Gastroesophageal sphincter (tissue), 4 donors: ENCODE measurements at regions not wholly inside any gene's neighbourhood (a gene's known extent, or its start where the extent isn't known, plus 50 kb on each side); places are given as distances from the start of the nearest gene placed in this dataset.

Source experiments
- ATAC-seq: fragments of 150-250 bp; one replicate; pipeline ENCODE4 v1.9.1; 2016; ENCODE audit warnings: mild to moderate bottlenecking, moderate library complexity
- H3K27ac ChIP-seq, 4 donors: fragments of 200-600 bp; sonication (generic) in 3 of 4; 1 replicate in 3 of 4; 2 replicates in 1 of 4; pipeline ENCODE4 v1.5.1; 2016 to 2019
- H3K27me3 ChIP-seq: fragments of 200-600 bp; sonication (generic); one replicate; pipeline ENCODE4 v1.5.1; 2019
- H3K36me3 ChIP-seq, 2 donors: fragments of 200-600 bp; sonication (generic); one replicate each; pipeline ENCODE4 v1.5.1; 2019; ENCODE audit warnings: control low read depth in 1 of 2
- H3K4me1 ChIP-seq, 3 donors: fragments of 200-600 bp; sonication (generic); 1 replicate in 2 of 3; 2 replicates in 1 of 3; pipeline ENCODE4 v1.5.1; 2016 to 2019; ENCODE audit warnings: control low read depth in 2 of 3
- H3K4me3 ChIP-seq, 2 donors: fragments of 200-600 bp; sonication (generic); one replicate each; pipeline ENCODE4 v1.5.1; 2019; ENCODE audit warnings: mild to moderate bottlenecking in 1 of 2, moderate library complexity in 1 of 2
- H3K9me3 ChIP-seq, 3 donors: fragments of 200-600 bp; sonication (generic); one replicate each; pipeline ENCODE4 v1.5.1; 2017 to 2019; ENCODE audit warnings: control low read depth in 2 of 3
- CTCF ChIP-seq, 4 experiments: fragments of 200-600 bp in 2 of 4; fragments of 450-650 bp in 2 of 4; sonication (generic) in 1 of 4; IDR thresholded peaks; one replicate each; pipeline ENCODE4 v1.5.1; 2017 to 2019; ENCODE audit warnings: antibody characterized with exemption in 4 of 4, mild to moderate bottlenecking in 2 of 4, moderate library complexity in 2 of 4
- EP300 ChIP-seq: sonication (generic); formaldehyde crosslinking; IDR thresholded peaks from one replicate; pipeline ENCODE4 v1.6.1; 2017; ENCODE audit warnings: antibody characterized with exemption, mild to moderate bottlenecking
- POLR2A ChIP-seq, 2 donors: fragments of 450-650 bp; IDR thresholded peaks; one replicate each; pipeline ENCODE4 v1.6.1; 2017; ENCODE audit warnings: antibody characterized with exemption in 2 of 2, mild to moderate bottlenecking in 2 of 2, moderate library complexity in 1 of 2
- POLR2AphosphoS5 ChIP-seq: sonication (generic); formaldehyde crosslinking; IDR thresholded peaks from one replicate; pipeline ENCODE4 v1.6.1; 2017; ENCODE audit warnings: antibody characterized with exemption
- WGBS, 2 donors: methylation state at CpG; one replicate each; pipeline ENCODE4 v1.1.5; 2018; ENCODE audit warnings: low coverage in 1 of 2; 5-methylcytosine and 5-hydroxymethylcytosine counted together

DNA sequence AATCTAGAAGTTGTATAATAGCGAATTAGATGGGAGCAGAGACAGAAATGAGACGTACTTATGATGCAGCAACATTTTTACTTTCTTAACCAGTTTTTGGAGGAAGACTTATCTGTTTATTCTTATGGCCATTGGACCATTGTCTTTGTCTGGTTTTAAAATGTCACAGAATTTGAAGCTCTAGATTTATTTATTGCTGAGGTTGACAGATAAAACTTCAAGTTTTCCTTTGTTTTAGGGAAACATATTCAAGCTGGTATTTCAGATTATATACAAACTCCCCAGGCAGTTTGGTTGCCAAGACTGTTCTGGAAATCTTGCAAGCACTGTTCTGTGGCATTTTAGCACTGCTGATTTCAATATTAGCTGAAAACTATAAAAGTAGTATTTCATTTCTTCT, 1021.7 kb downstream of the GALC start:
- no peak for ATAC-seq
- H3K4me3 ChIP-seq = no peak overlapping the region
- peaks cover 0 to 24% (median 0%) of the 10 kb centered on the region in 3 donors for H3K9me3 ChIP-seq
- H3K27ac ChIP-seq = no peak overlapping the region
- H3K36me3 ChIP-seq = no peaks in the 10 kb centered on the region
- no peaks in the 10 kb centered on the region for H3K4me1 ChIP-seq
- WGBS, 2 donors = 73 to 94% methylated on average over 2 of the region's 2 CpGs
- no peaks in the 10 kb centered on the region for H3K27me3 ChIP-seq
- no peak for TF ChIP-seq POLR2AphosphoS5
- no peak for TF ChIP-seq EP300
- no peak for TF ChIP-seq CTCF (IDR thresholded peaks at IDR 0.05)
- TF ChIP-seq POLR2A (IDR thresholded peaks at IDR 0.05) = no peak

- H3K4me1 ChIP-seq = no peaks in the 10 kb centered on the region
- peaks cover 0 to 21% (median 0%) of the 10 kb centered on the region in 3 donors for H3K9me3 ChIP-seq
- ATAC-seq = no peak
- H3K27ac ChIP-seq = no peak overlapping the region
- H3K36me3 ChIP-seq = no peaks in the 10 kb centered on the region
- TF ChIP-seq EP300 = no peak
- no peak for TF ChIP-seq CTCF (IDR thresholded peaks at IDR 0.05)
- TF ChIP-seq POLR2A (IDR thresholded peaks at IDR 0.05) = no peak
- no peak for TF ChIP-seq POLR2AphosphoS5
- no peaks in the 10 kb centered on the region for H3K27me3 ChIP-seq
- no peak overlapping the region for H3K4me3 ChIP-seq
- 53 to 78% methylated on average over 2 of the region's 2 CpGs for WGBS, 2 donors
These were observed 1031.8 kb downstream of the GALC start for GRCh38 chr14:86961106-86961716.

DNA sequence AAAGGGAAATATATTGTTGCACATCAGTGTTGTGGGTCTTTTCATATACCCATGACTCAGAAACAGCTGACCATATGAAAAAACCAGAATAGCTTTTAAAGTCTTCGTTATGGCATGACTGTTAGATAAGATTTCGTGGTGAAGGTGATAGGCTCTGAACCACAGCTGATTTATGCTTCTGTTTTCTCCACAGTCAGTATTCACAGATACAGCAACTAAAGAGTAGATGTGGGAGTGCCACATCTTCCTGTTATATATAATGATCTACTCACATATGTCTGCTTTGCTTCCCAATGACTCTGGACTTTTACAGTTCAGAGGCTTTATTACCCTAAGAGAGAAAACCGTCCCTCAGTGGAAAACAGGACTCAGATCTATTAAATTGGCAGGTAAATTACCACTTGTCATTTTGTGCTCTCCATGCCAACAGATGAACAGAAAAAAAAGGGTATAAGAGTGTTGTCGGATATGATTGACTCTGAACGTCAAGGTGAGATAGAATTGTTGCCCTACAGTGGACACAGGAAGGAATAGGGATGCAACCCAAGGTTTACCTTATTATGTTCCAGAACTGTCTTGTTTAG, 1037.1 kb downstream of the GALC start:
- Histone ChIP-seq H3K27ac (no peak overlapping the region), H3K27me3 (no peaks in the 10 kb centered on the region), H3K9me3 (no peaks in the 10 kb centered on the region), H3K36me3 (no peaks in the 10 kb centered on the region), H3K4me3 (no peak overlapping the region), H3K4me1 (no peaks in the 10 kb centered on the region)
- TF ChIP-seq POLR2A (IDR thresholded peaks at IDR 0.05) (no peak), CTCF (IDR thresholded peaks at IDR 0.05) (no peak), EP300 (no peak), POLR2AphosphoS5 (no peak)
- no peak for ATAC-seq
- WGBS, 2 donors = 66 to 92% methylated on average over 3 to 5 of the region's 5 CpGs

DNA sequence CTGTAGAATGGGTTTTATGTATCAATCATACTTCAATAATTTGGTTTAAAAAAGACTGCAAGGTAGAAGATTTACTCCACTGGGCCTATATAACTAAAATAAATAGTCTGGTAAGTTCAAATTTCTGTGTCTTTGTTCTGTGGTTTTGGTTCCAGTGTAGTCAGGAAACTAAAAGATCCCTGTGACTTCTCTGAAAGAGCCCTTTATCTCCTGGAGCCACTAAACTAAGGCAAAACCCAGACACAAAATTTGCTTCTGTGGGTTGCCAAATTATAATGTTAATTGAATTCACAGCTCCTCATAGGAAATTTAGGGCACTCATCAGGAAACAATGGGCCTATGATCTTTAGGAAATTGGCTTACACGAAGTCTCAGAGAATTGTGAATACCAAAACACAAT, 1038.4 kb downstream of the GALC start:
- no peak overlapping the region for H3K4me3 ChIP-seq
- H3K9me3 ChIP-seq = no peaks in the 10 kb centered on the region
- no peaks in the 10 kb centered on the region for H3K36me3 ChIP-seq
- no peak overlapping the region for H3K27ac ChIP-seq
- no peak for ATAC-seq
- no peaks in the 10 kb centered on the region for H3K27me3 ChIP-seq
- no peaks in the 10 kb centered on the region for H3K4me1 ChIP-seq
- WGBS, 2 donors = 59% methylated on average over 1 of the region's 1 CpG; no CpG with 5 or more reads in 1 of the 2 donors
- no peak for TF ChIP-seq POLR2AphosphoS5
- no peak for TF ChIP-seq POLR2A (IDR thresholded peaks at IDR 0.05)
- TF ChIP-seq CTCF (IDR thresholded peaks at IDR 0.05) = no peak
- TF ChIP-seq EP300 = no peak

DNA sequence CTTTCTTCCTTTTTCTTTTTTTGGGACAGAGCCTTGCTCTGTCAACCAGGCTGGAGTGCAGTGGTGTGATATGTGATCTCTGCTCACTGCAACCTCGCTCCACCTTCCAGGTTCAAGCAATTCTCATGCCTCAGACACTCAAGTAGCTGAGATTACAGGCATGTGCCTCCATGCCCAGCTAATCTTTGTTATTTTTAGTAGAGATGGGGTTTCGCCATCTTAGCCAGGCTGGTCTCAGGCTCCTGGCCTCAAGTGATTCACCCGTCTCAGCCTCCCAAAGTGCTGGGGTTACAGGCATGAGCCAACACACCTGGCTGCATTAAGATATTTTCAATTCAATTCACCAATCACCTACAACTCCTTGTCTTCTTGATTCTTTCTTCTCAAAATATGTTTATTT, 1046.5 kb downstream of the GALC start:
- no peaks in the 10 kb centered on the region for H3K36me3 ChIP-seq
- no peak for ATAC-seq
- H3K27me3 ChIP-seq = no peaks in the 10 kb centered on the region
- TF ChIP-seq POLR2AphosphoS5 = no peak
- no peak for TF ChIP-seq EP300
- no peak for TF ChIP-seq CTCF (IDR thresholded peaks at IDR 0.05)
- TF ChIP-seq POLR2A (IDR thresholded peaks at IDR 0.05) = no peak
- H3K4me3 ChIP-seq = no peak overlapping the region
- WGBS, 2 donors = 79 to 86% methylated on average over 1 to 3 of the region's 3 CpGs
- H3K9me3 ChIP-seq = no peaks in the 10 kb centered on the region
- H3K4me1 ChIP-seq = no peaks in the 10 kb centered on the region
- H3K27ac ChIP-seq = no peak overlapping the region
